ENCODE measurements at regions not wholly inside any gene's neighbourhood (a gene's known extent, or its start where the extent isn't known, plus 50 kb on each side); places are given as distances from the start of the nearest gene placed in this dataset.

- Histone ChIP-seq H3K9ac (ENCODE audit: low read length) (no peak overlapping the region), H3K36me3 (ENCODE audit: control insufficient read depth, insufficient read depth, low read length) (no peaks in the 10 kb centered on the region), H3K4me1 (ENCODE audit: control insufficient read depth, insufficient read depth, low read length) (no peaks in the 10 kb centered on the region), H3K27ac (ENCODE audit: low read depth, low read length) (no peak overlapping the region), H3K9me3 (ENCODE audit: control insufficient read depth, insufficient read depth, low read depth, low read length) (no peaks in the 10 kb centered on the region), H3K4me3 (ENCODE audit: low read depth, low read length) (no peak overlapping the region), H3K27me3 (ENCODE audit: control insufficient read depth, insufficient read depth, low read length) (no peaks in the 10 kb centered on the region; the same call in 1 of the 2 replicates)
Measured at GRCh38 chrX:138534410-138534809, 177.1 kb downstream of the FGF13 start.

DNA sequence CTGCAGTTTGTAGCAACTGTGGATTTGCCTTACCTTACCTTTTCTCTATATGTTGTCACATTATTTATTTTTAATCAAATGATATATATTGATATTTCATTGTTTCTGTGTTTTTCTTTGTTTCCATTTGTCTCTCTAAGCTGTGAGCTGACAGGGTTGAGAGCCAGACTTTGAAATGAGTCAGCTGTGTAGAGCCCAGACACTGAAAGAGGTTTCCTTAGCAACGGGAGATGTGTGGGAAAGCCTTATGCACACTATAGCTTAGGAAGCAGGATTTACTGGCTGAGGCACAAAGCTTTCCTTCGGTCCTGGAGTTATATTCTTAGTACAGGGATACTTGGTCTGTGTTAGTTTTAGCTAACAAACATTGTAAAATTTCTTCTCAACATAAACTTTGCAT lies 192.2 kb downstream of the FGF13 start:
- Histone ChIP-seq H3K4me1 (ENCODE audit: control insufficient read depth, insufficient read depth, low read length) (peaks cover 4% of the 10 kb centered on the region; the same call in 1 of the 2 replicates), H3K27me3 (ENCODE audit: control insufficient read depth, insufficient read depth, low read length) (no peaks in the 10 kb centered on the region; the same call in 1 of the 2 replicates), H3K36me3 (ENCODE audit: control insufficient read depth, insufficient read depth, low read length) (no peaks in the 10 kb centered on the region), H3K27ac (ENCODE audit: low read depth, low read length) (no peak overlapping the region), H3K4me3 (ENCODE audit: low read depth, low read length) (no peak overlapping the region), H3K9ac (ENCODE audit: low read length) (no peak overlapping the region), H3K9me3 (ENCODE audit: control insufficient read depth, insufficient read depth, low read depth, low read length) (no peaks in the 10 kb centered on the region)

GRCh38 chrX:138504273-138504672 lies 207.2 kb downstream of the FGF13 start:
- Histone ChIP-seq H3K4me1 (ENCODE audit: control insufficient read depth, insufficient read depth, low read length) (no peaks in the 10 kb centered on the region), H3K9ac (ENCODE audit: low read length) (no peak overlapping the region), H3K27ac (ENCODE audit: low read depth, low read length) (no peak overlapping the region), H3K36me3 (ENCODE audit: control insufficient read depth, insufficient read depth, low read length) (no peaks in the 10 kb centered on the region), H3K27me3 (ENCODE audit: control insufficient read depth, insufficient read depth, low read length) (no peaks in the 10 kb centered on the region), H3K9me3 (ENCODE audit: control insufficient read depth, insufficient read depth, low read depth, low read length) (0 out of 2 replicates have a peak, but pooled peaks cover 4% of the 10 kb centered on the region), H3K4me3 (ENCODE audit: low read depth, low read length) (no peak overlapping the region)

DNA sequence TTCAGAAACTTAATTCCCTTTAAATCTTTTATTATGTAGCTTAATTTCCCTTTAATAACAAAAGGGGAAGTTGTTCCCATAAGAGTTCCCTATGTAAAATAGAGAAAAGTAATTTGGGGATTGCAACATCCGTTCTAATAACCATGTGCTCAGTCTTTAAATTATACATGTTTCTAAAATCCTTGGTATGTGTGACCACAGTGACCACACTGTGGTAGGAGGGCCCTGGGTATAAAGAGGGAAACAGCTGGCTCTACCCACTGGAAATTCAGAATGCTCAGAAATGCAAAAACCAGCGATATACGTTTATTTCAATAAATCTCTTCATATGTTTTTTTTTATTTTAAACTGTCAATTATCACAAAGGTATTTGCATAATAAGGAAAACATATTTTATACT lies 219.1 kb downstream of the FGF13 start:
- H3K27ac ChIP-seq (ENCODE audit: low read depth, low read length) = no peak overlapping the region
- no peaks in the 10 kb centered on the region; the same call in 1 of the 2 replicates for H3K27me3 ChIP-seq (ENCODE audit: control insufficient read depth, insufficient read depth, low read length)
- H3K4me1 ChIP-seq (ENCODE audit: control insufficient read depth, insufficient read depth, low read length) = no peaks in the 10 kb centered on the region
- no peak overlapping the region for H3K9ac ChIP-seq (ENCODE audit: low read length)
- H3K36me3 ChIP-seq (ENCODE audit: control insufficient read depth, insufficient read depth, low read length) = no peaks in the 10 kb centered on the region
- no peak overlapping the region for H3K4me3 ChIP-seq (ENCODE audit: low read depth, low read length)
- no peaks in the 10 kb centered on the region for H3K9me3 ChIP-seq (ENCODE audit: control insufficient read depth, insufficient read depth, low read depth, low read length)

DNA sequence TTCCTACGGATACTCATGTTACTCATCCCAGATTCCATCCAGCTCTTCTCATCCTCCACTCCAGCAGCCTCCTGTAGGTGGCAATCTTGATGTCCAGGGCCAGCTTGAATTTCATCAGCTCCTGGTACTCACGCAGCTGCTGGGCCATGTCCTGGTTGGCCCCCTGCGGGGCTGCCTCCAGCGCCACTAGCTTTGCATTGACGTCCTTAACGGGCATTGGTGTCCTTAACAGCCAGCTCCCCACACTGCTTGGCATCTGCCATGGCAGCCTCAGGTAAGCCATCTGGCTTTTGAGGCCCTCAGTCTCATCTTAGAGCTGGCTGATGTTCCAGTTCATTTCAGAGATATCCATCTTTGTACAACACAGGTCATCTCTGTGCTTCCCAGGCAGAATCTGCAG lies 223.7 kb downstream of the FGF13 start:
- peaks cover 19% of the 10 kb centered on the region for H3K4me1 ChIP-seq (ENCODE audit: control insufficient read depth, insufficient read depth, low read length)

GRCh38 chrX:138485767-138486166 lies 225.8 kb downstream of the FGF13 start:
- Histone ChIP-seq H3K9ac (ENCODE audit: low read length) (peak overlapping the region; percentile 52), H3K36me3 (ENCODE audit: control insufficient read depth, insufficient read depth, low read length) (no peaks in the 10 kb centered on the region), H3K9me3 (ENCODE audit: control insufficient read depth, insufficient read depth, low read depth, low read length) (no peaks in the 10 kb centered on the region), H3K4me1 (ENCODE audit: control insufficient read depth, insufficient read depth, low read length) (peaks cover 19% of the 10 kb centered on the region), H3K27ac (ENCODE audit: low read depth, low read length) (peak overlapping the region; percentile 77), H3K27me3 (ENCODE audit: control insufficient read depth, insufficient read depth, low read length) (no peaks in the 10 kb centered on the region; the same call in 1 of the 2 replicates), H3K4me3 (ENCODE audit: low read depth, low read length) (no peak overlapping the region)

More for the DNA sequence above, 223.7 kb downstream of the FGF13 start:
- Histone ChIP-seq H3K4me3 (ENCODE audit: low read depth, low read length) (no peak overlapping the region), H3K9me3 (ENCODE audit: control insufficient read depth, insufficient read depth, low read depth, low read length) (no peaks in the 10 kb centered on the region), H3K27ac (ENCODE audit: low read depth, low read length) (no peak overlapping the region), H3K27me3 (ENCODE audit: control insufficient read depth, insufficient read depth, low read length) (no peaks in the 10 kb centered on the region; the same call in 1 of the 2 replicates), H3K36me3 (ENCODE audit: control insufficient read depth, insufficient read depth, low read length) (no peaks in the 10 kb centered on the region), H3K9ac (ENCODE audit: low read length) (no peak overlapping the region)

DNA sequence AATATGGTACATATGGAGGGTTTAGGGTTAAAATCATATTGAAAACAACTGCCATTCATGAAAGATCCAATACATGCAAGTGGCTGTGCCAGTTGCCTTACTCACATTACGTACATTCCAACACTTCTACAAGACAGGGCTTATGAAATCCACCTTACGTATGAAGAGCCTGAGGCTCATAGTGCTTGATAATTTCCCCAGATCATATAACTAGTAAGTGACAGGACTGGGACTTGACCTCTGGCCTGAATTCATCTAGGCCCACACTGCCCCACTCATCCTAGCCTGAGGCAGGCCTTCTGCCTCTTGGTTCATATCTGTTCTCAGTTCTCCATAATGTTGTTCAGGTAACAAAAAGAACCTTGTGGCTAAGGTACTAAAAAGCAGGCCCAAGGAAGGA lies 226.3 kb downstream of the FGF13 start:
- peak overlapping the region; percentile 52 for H3K9ac ChIP-seq (ENCODE audit: low read length)
- peak overlapping the region; percentile 77 for H3K27ac ChIP-seq (ENCODE audit: low read depth, low read length)
- no peaks in the 10 kb centered on the region for H3K9me3 ChIP-seq (ENCODE audit: control insufficient read depth, insufficient read depth, low read depth, low read length)
- no peak overlapping the region for H3K4me3 ChIP-seq (ENCODE audit: low read depth, low read length)
- H3K36me3 ChIP-seq (ENCODE audit: control insufficient read depth, insufficient read depth, low read length) = no peaks in the 10 kb centered on the region
- no peaks in the 10 kb centered on the region; the same call in 1 of the 2 replicates for H3K27me3 ChIP-seq (ENCODE audit: control insufficient read depth, insufficient read depth, low read length)
- peaks cover 19% of the 10 kb centered on the region for H3K4me1 ChIP-seq (ENCODE audit: control insufficient read depth, insufficient read depth, low read length)

- no peaks in the 10 kb centered on the region; the same call in 1 of the 2 replicates for H3K27me3 ChIP-seq (ENCODE audit: control insufficient read depth, insufficient read depth, low read length)
Measured at GRCh38 chrX:138484451-138484850, 227.1 kb downstream of the FGF13 start.

GRCh38 chrX:138481649-138482048 lies 229.9 kb downstream of the FGF13 start:
- Histone ChIP-seq H3K9ac (ENCODE audit: low read length) (no peak overlapping the region), H3K4me1 (ENCODE audit: control insufficient read depth, insufficient read depth, low read length) (peaks cover 17% of the 10 kb centered on the region), H3K27ac (ENCODE audit: low read depth, low read length) (no peak overlapping the region), H3K9me3 (ENCODE audit: control insufficient read depth, insufficient read depth, low read depth, low read length) (no peaks in the 10 kb centered on the region), H3K36me3 (ENCODE audit: control insufficient read depth, insufficient read depth, low read length) (no peaks in the 10 kb centered on the region), H3K27me3 (ENCODE audit: control insufficient read depth, insufficient read depth, low read length) (peaks cover 4% of the 10 kb centered on the region; the same call in 1 of the 2 replicates), H3K4me3 (ENCODE audit: low read depth, low read length) (no peak overlapping the region)

More at GRCh38 chrX:138484451-138484850, 227.1 kb downstream of the FGF13 start:
- Histone ChIP-seq H3K9me3 (ENCODE audit: control insufficient read depth, insufficient read depth, low read depth, low read length) (no peaks in the 10 kb centered on the region), H3K4me1 (ENCODE audit: control insufficient read depth, insufficient read depth, low read length) (peaks cover 19% of the 10 kb centered on the region), H3K4me3 (ENCODE audit: low read depth, low read length) (no peak overlapping the region), H3K27ac (ENCODE audit: low read depth, low read length) (no peak overlapping the region), H3K36me3 (ENCODE audit: control insufficient read depth, insufficient read depth, low read length) (no peaks in the 10 kb centered on the region), H3K9ac (ENCODE audit: low read length) (no peak overlapping the region)

DNA sequence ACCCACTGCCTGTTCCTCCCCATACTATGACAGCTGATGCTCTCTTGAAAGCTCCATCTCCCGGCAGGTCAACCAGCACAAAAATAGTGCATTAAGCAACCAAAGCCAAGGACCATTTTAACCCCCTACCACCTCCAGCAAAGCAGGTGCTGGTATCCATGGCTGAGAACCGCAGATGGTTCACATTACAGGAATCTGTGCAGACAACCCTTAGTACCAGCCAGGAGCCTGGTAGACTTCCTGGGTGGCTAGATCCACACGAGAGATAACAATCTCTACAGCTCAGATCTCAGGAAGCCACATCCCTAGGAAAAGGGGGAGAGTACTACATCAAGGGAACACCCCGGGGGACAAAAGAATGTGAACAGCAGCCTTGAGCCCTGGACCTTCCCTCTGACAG lies 248.0 kb downstream of the FGF13 start:
- Histone ChIP-seq H3K27ac (ENCODE audit: low read depth, low read length) (no peak overlapping the region), H3K27me3 (ENCODE audit: control insufficient read depth, insufficient read depth, low read length) (no peaks in the 10 kb centered on the region), H3K4me1 (ENCODE audit: control insufficient read depth, insufficient read depth, low read length) (no peaks in the 10 kb centered on the region), H3K4me3 (ENCODE audit: low read depth, low read length) (no peak overlapping the region), H3K9ac (ENCODE audit: low read length) (no peak overlapping the region), H3K9me3 (ENCODE audit: control insufficient read depth, insufficient read depth, low read depth, low read length) (no peaks in the 10 kb centered on the region; the same call in none of the 2 replicates), H3K36me3 (ENCODE audit: control insufficient read depth, insufficient read depth, low read length) (no peaks in the 10 kb centered on the region)
